HFF-Myc (cell line): ENCODE measurements at regions not wholly inside any gene's neighbourhood (a gene's known extent, or its start where the extent isn't known, plus 50 kb on each side); places are given as distances from the start of the nearest gene placed in this dataset.

Experiments used
- DNase-seq: peaks from one replicate; pipeline ENCODE4 v3.0.0-alpha.2; 2011; ENCODE audit warnings: low read depth; ENCODE audit errors: extremely low read depth
- H3K4me3 ChIP-seq: replicated peaks from 2 replicates; pipeline ENCODE4 v1.5.1; 2011; ENCODE audit warnings: low read depth, mild to moderate bottlenecking, control low read depth, low read length
- CTCF ChIP-seq: IDR thresholded peaks from 2 replicates; pipeline ENCODE4 v1.5.1; 2012; ENCODE audit warnings: mild to moderate bottlenecking, low read depth, low read length, control low read depth; ENCODE audit errors: missing control alignments

DNA sequence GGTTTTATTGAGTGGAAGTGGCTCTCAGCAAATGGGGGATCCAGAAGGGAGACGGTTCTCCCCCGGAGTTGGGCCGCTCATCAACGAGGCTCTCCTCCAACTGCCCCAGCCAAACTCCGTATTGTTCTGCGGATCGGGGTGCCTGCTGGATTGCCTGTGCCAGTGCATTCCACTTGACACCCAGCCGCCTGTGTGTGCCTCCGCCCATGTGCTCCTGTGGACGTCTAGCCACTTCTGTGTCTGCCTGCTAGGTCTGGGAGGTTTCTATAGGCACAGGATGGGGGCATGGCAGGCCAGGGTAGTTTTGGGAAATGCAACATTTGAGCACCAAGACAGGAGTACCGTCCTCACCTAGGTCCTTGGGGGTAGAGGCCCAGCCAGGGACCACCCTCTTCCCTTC is 225.7 kb upstream of the AMIGO2 start:
- DNase-seq = no peak
- no peak for TF ChIP-seq CTCF

DNA sequence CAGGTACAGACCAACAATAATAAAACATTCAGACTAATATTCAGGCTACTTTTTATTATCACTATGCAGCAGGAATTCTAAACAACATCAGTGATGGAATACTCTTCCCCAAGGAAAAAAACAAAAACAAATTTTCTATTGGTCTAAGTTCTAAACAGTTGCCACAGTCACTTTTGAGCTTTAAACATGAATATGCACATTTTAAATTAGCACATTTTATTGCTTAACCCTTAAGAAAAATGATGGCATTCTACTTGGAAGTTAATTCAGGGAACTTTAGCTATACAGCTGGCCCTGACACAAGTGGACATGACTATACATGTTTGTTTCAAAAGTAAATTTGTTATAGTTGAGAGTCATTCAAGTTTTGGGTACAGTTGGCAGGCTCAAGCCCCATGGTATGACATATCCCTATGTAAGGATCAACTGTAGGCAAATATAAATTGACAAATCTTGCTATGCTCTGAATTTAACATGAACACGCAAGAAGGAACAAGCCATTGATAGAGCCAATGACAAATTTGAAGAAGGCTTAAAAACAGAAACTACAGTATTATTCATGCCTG is 224.3 kb upstream of the AMIGO2 start:
- H3K4me3 ChIP-seq = no peak overlapping the region
- TF ChIP-seq CTCF = no peak
- no peak for DNase-seq

More for the DNA sequence above, 225.7 kb upstream of the AMIGO2 start:
- H3K4me3 ChIP-seq = no peak overlapping the region

GRCh38 chr12:47303207-47303606 is 223.4 kb upstream of the AMIGO2 start:
- no peak for DNase-seq
- TF ChIP-seq CTCF = no peak
- no peak overlapping the region for H3K4me3 ChIP-seq

- no peak overlapping the region for H3K4me3 ChIP-seq
- TF ChIP-seq CTCF = no peak
- DNase-seq = no peak
Observed at GRCh38 chr12:47302111-47302671, 222.4 kb upstream of the AMIGO2 start.

DNA sequence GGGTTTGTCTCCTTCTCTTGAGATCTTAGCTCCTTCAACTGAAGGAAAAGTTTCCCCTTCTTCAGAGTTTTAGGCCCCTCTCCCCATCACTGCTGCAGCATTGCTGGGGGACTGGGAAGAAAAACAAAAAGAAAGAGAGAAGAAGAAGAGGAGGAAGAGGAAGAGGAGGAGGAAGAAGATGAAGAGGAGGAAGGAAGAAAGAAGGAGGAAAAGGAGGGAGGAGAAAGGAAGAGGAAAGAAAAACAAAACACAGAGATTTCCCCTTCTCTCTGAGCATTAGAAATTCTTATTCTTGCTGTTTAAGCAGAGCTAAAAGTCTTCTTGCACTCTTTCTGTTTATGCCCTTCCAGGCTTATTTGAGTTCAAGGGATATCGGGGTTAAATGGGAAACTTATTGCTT is 219.8 kb upstream of the AMIGO2 start:
- no peak for DNase-seq
- TF ChIP-seq CTCF = no peak
- H3K4me3 ChIP-seq = no peak overlapping the region

DNA sequence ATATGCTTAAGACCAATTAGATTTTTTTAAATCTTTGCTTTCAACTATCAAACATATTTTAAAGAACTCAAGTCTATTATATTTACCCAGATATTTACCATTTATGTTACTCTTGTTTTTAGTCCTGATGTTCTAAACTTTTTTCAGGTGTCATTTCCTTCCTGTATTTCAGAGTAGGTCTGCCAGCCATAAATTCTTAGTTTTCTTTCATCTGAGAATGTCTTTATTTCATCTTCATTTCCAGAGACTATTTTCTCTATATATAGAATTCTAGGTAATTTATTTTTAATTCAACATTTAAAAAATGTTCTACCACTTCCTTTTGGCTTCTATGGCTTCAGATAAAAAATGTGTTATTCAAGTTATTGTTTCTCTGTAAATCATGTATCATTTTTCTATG is 218.2 kb upstream of the AMIGO2 start:
- no peak overlapping the region for H3K4me3 ChIP-seq
- TF ChIP-seq CTCF = no peak
- DNase-seq = no peak

DNA sequence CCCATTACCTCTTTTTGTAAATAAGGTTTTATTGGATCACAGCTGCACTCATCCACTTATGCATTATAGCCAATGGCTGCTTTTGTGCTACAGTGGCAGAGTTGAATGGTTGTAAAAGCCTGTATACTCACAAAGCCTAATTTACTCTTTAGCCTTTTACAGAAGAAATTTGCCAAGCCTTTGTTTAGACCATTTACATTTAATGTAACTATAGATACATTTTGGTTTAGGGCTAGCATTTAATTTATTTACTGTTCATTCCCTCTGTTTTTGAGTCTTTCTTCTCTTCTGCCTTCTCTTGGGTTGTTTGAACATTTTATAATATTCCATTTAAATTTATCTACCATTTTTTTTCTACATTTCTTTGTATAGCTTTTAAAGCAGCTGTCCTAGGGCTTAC is 217.1 kb upstream of the AMIGO2 start:
- no peak for DNase-seq
- H3K4me3 ChIP-seq = no peak overlapping the region

More for the DNA sequence above, 217.1 kb upstream of the AMIGO2 start:
- no peak for TF ChIP-seq CTCF
